ENCODE measurements at regions not wholly inside any gene's neighbourhood (a gene's known extent, or its start where the extent isn't known, plus 50 kb on each side); places are given as distances from the start of the nearest gene placed in this dataset.

GRCh38 chr4:184538023-184538599, 63.8 kb upstream of the IRF2 start:
- TF ChIP-seq RAD21 (IDR thresholded peaks at IDR 0.05; ENCODE audit: low read depth) (peak; percentile 95), CREB1 (IDR thresholded peaks at IDR 0.05; ENCODE audit: low read depth) (no peak), NFIC (IDR thresholded peaks at IDR 0.05) (0 out of 2 replicates have a peak, but pooled peaks have one; percentile 21)

DNA sequence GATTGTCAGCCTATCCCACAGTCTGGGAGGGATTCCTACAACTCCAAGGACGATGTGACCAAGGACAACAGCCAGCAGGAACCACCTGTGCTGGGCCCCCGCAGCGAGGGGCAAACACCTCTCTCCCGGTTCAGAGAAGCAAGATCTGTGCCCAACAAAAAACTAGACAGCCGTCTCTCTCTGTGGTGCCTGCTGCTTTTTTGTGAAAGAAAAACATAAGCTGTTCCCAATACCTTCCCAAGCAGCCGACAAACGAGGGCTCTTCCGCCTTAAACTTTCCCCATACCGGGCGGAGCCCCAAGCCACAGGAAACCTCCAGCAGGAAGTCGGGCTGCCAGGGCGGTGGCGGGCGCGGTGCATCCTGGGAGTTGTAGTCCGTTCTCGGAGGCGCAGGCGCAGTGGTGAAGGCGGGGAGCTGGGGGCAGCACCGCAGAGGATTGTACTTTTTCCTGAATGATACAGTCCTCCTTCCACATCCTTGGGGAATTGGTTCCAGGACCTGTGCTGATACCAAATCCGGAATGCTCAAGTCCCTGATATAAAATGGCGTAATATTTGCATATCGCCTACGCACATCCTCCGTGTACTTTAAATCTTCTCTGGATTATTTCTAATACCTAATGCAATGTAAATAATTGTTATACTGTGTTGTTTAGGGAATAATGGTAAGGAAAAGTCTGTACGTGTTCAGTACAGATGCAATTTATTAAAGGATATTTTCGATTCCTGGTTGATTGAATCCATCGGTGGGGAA, 63.1 kb upstream of the IRF2 start:
- TF ChIP-seq TAF1 (IDR thresholded peaks at IDR 0.05; ENCODE audit: low read depth) = peak; percentile 83
- TF ChIP-seq, protein P1, sequence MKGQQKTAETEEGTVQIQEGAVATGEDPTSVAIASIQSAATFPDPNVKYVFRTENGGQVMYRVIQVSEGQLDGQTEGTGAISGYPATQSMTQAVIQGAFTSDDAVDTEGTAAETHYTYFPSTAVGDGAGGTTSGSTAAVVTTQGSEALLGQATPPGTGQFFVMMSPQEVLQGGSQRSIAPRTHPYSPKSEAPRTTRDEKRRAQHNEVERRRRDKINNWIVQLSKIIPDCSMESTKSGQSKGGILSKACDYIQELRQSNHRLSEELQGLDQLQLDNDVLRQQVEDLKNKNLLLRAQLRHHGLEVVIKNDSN (IDR thresholded peaks at IDR 0.05) = no peak; the same call in 1 of the 2 replicates
- TF ChIP-seq, protein P2, sequence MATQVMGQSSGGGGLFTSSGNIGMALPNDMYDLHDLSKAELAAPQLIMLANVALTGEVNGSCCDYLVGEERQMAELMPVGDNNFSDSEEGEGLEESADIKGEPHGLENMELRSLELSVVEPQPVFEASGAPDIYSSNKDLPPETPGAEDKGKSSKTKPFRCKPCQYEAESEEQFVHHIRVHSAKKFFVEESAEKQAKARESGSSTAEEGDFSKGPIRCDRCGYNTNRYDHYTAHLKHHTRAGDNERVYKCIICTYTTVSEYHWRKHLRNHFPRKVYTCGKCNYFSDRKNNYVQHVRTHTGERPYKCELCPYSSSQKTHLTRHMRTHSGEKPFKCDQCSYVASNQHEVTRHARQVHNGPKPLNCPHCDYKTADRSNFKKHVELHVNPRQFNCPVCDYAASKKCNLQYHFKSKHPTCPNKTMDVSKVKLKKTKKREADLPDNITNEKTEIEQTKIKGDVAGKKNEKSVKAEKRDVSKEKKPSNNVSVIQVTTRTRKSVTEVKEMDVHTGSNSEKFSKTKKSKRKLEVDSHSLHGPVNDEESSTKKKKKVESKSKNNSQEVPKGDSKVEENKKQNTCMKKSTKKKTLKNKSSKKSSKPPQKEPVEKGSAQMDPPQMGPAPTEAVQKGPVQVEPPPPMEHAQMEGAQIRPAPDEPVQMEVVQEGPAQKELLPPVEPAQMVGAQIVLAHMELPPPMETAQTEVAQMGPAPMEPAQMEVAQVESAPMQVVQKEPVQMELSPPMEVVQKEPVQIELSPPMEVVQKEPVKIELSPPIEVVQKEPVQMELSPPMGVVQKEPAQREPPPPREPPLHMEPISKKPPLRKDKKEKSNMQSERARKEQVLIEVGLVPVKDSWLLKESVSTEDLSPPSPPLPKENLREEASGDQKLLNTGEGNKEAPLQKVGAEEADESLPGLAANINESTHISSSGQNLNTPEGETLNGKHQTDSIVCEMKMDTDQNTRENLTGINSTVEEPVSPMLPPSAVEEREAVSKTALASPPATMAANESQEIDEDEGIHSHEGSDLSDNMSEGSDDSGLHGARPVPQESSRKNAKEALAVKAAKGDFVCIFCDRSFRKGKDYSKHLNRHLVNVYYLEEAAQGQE (IDR thresholded peaks at IDR 0.05; ENCODE audit: low read depth) = no peak
- TF ChIP-seq YY1 (IDR thresholded peaks at IDR 0.05; ENCODE audit: low read depth) = no peak; the same call in none of the 2 replicates
- TF ChIP-seq EP300 (IDR thresholded peaks at IDR 0.05; ENCODE audit: borderline replicate concordance) = no peak
- no peak for TF ChIP-seq FOXM1 (IDR thresholded peaks at IDR 0.05; ENCODE audit: borderline replicate concordance, low read depth)
- peak; percentile 29; the same call in 1 of the 2 replicates for TF ChIP-seq NFIC (IDR thresholded peaks at IDR 0.05)
- TF ChIP-seq CEBPB (IDR thresholded peaks at IDR 0.05) = no peak
- TF ChIP-seq TCF12 (IDR thresholded peaks at IDR 0.05; ENCODE audit: low read depth) = peak; percentile 66
- TF ChIP-seq CREB1 (IDR thresholded peaks at IDR 0.05; ENCODE audit: low read depth) = peak; percentile 20; the same call in 1 of the 2 replicates
- no peak for TF ChIP-seq RAD21 (IDR thresholded peaks at IDR 0.05; ENCODE audit: low read depth)
- no peak for TF ChIP-seq ZBTB7A (IDR thresholded peaks at IDR 0.05; ENCODE audit: low read depth)
- TF ChIP-seq, protein P3, sequence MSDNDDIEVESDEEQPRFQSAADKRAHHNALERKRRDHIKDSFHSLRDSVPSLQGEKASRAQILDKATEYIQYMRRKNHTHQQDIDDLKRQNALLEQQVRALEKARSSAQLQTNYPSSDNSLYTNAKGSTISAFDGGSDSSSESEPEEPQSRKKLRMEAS (IDR thresholded peaks at IDR 0.05) = peak; percentile 9; the same call in 1 of the 2 replicates
- 0 out of 2 replicates have a peak, but pooled peaks have one; percentile 41 for TF ChIP-seq EGR1 (IDR thresholded peaks at IDR 0.05)
- no peak; the same call in 1 of the 2 replicates for TF ChIP-seq TEAD4 (IDR thresholded peaks at IDR 0.05)

GRCh38 chr4:184536881-184537248, 62.5 kb upstream of the IRF2 start:
- TF ChIP-seq TAF1 (IDR thresholded peaks at IDR 0.05; ENCODE audit: low read depth) (no peak), EP300 (IDR thresholded peaks at IDR 0.05; ENCODE audit: borderline replicate concordance) (no peak), YY1 (IDR thresholded peaks at IDR 0.05; ENCODE audit: low read depth) (no peak), FOXM1 (IDR thresholded peaks at IDR 0.05; ENCODE audit: borderline replicate concordance, low read depth) (no peak), TCF12 (IDR thresholded peaks at IDR 0.05; ENCODE audit: low read depth) (no peak), ZBTB7A (IDR thresholded peaks at IDR 0.05; ENCODE audit: low read depth) (no peak), RAD21 (IDR thresholded peaks at IDR 0.05; ENCODE audit: low read depth) (no peak), CEBPB (IDR thresholded peaks at IDR 0.05) (no peak), TEAD4 (IDR thresholded peaks at IDR 0.05) (no peak), CREB1 (IDR thresholded peaks at IDR 0.05; ENCODE audit: low read depth) (no peak), EGR1 (IDR thresholded peaks at IDR 0.05) (no peak), NFIC (IDR thresholded peaks at IDR 0.05) (no peak)
- TF ChIP-seq, protein P1 (IDR thresholded peaks at IDR 0.05) = no peak
- TF ChIP-seq, protein P3 (IDR thresholded peaks at IDR 0.05) = no peak
- TF ChIP-seq, protein P2 (IDR thresholded peaks at IDR 0.05; ENCODE audit: low read depth) = no peak

DNA sequence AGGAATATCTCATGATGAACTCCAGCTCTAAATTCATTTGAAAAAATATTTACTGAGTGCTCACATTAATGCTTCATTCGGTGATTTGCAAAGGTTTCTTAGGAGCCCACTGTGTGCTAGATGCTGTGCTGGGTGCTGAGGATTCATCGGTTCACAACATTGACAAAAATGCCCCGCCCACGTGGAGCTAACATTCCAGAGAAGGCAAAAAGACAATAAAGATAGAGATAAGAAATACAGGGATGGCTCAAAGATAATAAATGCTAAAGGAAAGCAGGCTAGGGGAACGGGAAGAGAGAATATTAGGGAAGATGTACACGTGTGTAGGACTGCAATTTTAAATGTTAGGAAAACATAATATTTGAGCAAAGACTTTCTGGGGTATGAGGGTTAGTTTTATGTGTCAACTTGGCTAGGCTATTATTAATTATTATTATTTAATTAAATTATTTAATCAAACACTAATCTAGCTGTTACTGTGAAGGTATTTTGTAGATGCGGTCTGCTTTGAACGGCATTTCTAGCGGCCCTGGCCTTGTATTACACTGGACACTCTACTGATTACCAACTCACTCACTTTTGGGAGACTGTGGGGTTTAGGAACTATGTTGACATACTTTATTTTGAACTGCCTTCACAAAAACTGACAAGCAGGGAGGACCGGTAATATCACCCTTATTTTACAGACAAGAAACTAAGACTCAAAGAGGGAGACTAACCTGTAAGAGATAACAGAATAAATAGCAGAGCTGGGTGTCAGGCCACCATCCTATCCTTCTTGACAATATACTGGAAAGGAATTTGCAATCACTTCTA, 61.9 kb upstream of the IRF2 start:
- no peak for TF ChIP-seq YY1 (IDR thresholded peaks at IDR 0.05; ENCODE audit: low read depth)
- TF ChIP-seq, protein P1 (IDR thresholded peaks at IDR 0.05) = no peak
- TF ChIP-seq CEBPB (IDR thresholded peaks at IDR 0.05) = no peak
- no peak for TF ChIP-seq ZBTB7A (IDR thresholded peaks at IDR 0.05; ENCODE audit: low read depth)
- no peak for TF ChIP-seq TEAD4 (IDR thresholded peaks at IDR 0.05)
- no peak for TF ChIP-seq EGR1 (IDR thresholded peaks at IDR 0.05)
- TF ChIP-seq, protein P2 (IDR thresholded peaks at IDR 0.05; ENCODE audit: low read depth) = no peak
- no peak for TF ChIP-seq TCF12 (IDR thresholded peaks at IDR 0.05; ENCODE audit: low read depth)
